ENCODE measurements at regions not wholly inside any gene's neighbourhood (a gene's known extent, or its start where the extent isn't known, plus 50 kb on each side); places are given as distances from the start of the nearest gene placed in this dataset.
"Not testable (repeated sequence)": the region's sequence is repeated elsewhere in the genome, so short reads cannot be mapped to it uniquely, and the experiment has no call there.

DNA sequence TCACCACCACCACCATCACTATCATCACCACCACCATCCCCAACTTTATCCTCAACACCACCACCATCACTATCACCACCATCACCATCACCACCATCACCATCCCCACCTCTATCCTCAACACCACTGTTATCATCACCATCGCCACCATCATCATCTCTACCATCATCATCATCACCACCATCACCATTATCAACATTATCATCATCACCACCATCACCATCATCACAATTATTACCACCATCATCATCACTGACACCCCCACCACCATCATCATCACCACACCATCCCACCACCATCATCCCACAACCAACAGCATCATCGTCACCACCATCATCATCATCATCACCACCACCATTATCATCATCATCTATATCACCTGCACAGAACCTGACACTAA is 188.4 kb upstream of the PWP1 start:
- DNase-seq (ENCODE audit: low read depth in 2 of 2) = no peak

DNA sequence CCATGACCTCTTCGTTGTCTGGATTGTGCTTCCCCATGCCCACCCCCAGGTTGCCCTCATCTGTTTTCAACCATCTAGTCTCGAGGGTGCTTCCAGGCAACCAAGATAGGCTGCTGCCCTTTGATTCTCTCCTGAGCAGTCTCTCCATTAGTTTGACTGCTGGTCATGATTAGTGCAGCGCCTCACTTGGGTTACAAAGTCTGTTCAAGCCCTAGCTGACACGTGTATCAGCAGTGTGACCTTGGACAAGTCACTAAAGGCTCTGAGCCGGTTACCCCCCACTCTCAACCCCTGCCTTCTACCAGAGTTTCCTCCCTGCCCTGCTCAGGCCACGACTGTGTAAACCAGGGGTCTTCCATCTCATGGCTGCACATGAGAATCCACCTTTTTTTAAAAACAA is 185.3 kb upstream of the PWP1 start:
- no peak for DNase-seq (ENCODE audit: low read depth in 2 of 2)

- no peak for DNase-seq (ENCODE audit: low read depth in 2 of 2)
Observed at GRCh38 chr12:107501681-107502080, 183.9 kb upstream of the PWP1 start.

DNA sequence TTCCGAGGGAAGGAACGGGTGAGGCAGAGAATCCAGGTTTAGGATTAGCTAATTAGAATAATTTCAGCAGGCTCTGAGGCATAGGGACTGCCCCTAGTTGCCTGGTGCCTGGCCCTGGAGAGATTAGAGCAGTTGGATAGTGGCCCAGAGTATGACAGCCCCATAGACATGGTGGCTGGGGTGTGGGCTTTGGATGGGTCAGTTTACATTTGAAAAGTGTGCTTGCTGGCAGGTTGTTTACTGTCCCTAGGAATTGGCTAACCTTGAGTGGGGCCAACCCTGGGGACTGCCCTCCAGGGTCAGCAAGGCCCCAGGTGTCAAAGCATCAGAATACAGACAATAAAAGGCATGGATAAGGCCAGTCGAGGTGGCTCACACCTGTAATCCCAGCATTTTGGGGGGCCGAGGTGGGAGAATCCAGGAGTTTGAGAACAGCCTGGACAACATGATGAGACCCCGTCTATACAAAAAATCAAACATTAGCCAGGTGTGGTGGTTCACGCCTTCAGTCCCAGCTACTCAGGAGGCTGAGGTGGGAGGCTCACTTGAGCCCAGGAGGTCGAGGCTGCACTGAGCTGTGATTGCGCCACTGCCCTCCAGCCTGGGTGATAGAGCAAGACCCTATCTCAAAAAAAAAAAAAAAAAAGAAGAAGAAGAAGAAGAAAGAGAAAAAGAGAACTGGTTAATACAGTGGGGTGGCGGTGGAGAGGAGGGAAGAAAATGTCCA is 182.3 kb upstream of the PWP1 start:
- no peak for DNase-seq (ENCODE audit: low read depth in 2 of 2)

DNA sequence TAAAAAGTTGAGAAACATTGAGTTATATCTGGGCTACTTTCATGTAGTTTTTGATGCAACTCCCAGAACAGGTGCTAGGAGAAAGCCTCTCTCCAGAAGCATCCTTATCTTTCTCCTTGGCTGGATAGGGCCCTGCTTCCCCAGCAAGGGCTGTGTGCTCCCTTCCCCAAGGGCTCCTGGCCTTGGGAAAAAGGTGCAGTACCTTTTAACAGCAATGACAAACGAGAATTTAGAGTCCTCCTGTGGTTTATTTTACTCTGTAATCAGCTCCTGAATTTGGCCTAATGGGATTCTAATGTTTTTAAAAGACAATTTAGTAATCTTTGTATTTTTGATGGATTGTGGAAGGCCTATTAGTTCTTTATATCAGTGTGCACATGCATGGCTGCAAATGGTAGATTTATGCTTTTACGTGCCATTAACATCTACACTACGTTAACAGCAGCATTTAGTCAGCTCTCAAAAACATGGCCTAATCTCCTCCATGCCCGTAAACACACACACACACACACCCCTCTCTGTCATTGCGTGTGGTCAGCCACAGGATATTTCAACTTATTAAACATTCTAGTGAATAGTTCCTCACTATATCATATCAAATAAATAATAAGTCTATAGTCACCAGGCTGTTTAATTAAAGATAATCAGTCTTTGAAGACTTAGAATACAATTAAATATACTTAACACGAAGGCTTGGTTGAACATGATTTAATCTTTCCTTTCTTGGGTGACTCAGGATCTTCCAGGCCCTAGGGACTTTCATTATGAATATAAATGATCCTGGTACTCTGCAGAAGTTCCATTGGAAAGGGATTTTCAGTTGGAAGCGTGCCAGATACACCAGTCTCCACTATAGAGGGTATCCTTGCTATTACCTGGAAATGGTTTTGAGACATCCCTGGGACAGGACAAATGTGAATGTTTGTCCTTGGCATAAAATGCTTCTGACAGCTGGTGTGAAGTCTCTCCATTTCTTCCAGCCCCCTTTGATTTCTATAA is 181.4 kb upstream of the PWP1 start:
- DNase-seq (ENCODE audit: low read depth in 2 of 2) = no peak

DNA sequence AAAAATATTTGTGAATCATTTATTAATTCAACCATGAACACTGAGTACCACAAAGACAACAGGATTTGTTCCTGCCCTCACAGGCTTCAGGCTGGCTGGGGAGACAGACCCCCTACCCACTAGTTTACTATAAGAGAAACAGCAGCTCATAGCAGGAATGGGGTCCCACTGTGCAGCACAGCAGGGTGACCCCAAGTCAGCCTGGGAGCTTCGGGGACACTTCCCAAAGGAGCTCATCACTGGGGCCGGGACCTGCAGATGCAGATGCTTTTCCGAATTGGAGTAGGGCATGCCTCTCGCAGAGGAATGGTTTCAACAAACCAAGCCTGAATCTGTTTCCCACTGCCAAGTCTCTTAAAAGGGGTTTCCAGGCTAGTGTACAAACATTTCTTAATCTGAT is 176.2 kb upstream of the PWP1 start:
- no peak for DNase-seq (ENCODE audit: low read depth in 2 of 2)

DNA sequence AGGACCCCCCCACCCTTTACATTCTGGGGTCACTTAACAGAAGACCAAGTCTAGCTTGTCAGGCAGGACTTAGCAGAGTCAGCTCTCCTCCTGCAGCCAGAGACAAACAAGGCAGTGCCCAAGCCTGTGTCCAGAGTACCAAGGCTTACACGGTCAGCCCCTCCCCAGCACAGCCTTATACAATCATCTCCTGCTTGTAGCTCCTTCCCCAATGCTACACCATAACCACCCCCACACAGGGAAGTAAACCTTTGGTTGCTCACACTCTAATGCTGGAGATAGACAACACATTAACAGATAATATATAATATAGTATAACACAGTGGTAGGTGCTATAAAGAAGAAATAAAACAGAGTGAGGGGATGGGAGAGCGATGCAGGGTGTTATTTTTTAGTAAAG is 175.4 kb upstream of the PWP1 start:
- no peak for DNase-seq (ENCODE audit: low read depth in 2 of 2)

DNA sequence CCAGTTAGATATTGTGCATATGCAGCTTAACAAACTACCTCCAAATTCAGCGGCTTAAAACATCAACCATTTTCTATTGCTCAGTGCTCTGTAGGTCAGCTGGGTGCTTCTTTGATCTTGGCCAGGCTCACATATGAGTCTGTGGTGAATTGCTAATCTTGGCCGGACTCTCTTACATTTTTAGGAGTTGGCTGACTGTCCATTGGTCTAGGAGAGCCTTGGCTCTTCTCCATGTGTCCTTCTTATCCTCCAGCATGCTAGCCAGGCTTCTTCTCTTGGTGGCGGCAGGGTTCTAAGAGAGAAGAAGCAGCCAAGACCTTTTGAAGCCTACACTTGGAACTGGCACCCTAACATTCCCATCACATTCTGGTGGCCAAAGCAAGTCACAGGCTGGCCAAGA is 174.3 kb upstream of the PWP1 start:
- no peak for DNase-seq (ENCODE audit: low read depth in 2 of 2)

DNA sequence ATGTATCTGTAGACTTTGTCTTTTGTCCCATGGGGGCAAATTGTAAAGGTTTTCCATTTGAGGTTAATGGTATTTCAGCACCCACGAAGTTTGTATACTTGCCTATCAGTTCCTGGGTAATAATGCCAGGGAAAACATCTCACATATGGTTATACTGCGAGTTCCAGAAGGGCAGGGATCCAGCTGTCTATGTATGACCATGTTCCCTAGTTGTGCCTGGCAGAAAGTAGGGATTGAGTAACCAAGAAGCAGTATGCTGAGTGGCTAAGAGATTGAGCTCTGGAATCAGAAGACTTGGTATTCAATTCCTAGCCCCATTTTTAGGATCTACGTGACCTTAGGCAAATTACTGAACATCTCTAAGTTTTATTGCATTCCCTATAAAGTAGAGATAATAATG is 173.2 kb upstream of the PWP1 start:
- DNase-seq (ENCODE audit: low read depth in 2 of 2) = no peak

DNA sequence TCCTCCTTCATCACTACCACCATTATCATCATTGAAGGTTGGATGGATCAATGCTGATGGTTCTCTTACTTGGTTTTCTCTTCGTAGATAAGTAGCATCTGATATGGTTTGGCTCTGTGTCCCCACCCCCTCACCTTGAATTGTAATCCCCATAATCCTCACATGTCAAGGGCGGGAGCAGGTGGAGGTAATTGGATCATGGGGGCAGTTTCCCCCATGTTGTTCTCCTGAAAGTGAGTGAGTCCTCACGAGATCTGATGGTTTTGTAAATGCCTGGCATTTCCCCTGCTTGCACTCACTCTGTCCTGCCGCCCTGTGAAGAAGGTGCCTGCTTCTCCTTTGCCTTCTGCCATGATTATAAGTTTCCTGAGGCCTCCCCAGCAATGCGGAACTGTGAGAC is 172.4 kb upstream of the PWP1 start:
- DNase-seq (ENCODE audit: low read depth in 2 of 2) = no peak

DNA sequence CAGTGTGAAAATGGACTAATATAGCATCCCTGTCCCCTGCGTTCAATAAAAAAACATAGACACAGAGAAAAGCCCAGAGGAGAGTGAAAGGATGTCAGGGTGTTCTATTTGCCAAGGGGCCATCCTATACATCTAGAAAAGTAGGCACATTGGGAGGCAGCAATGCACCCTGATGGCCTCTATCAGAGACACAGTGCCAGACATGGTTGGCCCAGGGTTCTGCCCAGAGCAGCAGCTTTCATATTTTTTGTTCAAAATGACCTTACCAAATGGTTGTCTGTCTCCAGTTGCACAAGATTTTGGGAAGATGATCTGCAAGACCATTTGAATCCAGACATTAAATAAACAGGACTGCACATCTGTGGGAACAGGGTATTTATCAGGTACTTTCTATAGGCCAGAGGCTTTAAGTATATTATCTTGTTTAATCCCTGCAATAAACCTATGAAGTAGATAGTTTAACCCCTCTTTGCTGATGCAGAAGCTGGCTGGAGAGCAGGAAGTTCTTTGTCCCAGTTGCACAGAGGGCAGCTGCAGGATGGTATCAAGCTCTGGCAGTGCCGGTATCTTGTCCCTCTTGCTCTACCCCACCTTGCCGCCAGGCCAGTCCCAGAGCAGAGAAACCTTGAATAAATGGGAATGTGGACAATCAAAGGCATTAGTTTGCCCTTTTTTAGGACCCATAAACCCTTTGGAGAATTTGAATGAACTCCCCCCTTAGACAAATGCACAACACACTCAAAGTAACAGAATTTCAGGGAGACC is 171.8 kb upstream of the PWP1 start:
- DNase-seq (ENCODE audit: low read depth in 2 of 2) = no peak

DNA sequence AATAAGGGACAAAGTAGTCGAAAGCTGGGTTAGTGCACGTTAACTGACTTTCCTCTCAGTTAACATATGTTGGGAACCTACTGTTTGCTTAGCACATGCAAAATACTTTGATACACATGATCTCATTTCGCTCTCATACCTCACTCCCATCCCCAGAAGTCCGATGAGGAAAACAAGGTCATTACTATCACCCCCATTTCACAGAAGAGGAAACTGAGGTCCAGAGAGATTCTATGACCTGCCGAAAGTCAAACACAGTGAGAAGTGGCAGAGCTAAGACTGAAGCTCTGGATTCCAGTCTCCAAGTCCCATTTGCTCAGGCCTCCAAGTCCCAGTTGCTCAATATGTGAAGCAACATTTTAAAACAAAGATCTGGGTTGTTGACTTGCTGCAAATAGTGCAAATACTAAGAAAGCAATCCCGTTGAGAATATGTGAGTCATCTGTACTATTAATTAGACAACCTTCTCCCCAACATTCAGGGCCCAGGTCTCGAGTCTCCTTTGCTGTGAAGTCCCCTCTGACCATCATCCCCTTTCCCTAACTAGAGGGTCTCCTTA is 170.6 kb upstream of the PWP1 start:
- no peak for DNase-seq (ENCODE audit: low read depth in 2 of 2)

GRCh38 chr12:107515446-107515958 is 170.1 kb upstream of the PWP1 start:
- peak; percentile 13 to 29 for DNase-seq (ENCODE audit: low read depth in 2 of 2)

- not testable (repeated sequence) for DNase-seq (ENCODE audit: low read depth in 2 of 2)
Observed at GRCh38 chr12:107517816-107518215, 167.8 kb upstream of the PWP1 start.

- no peak for DNase-seq (ENCODE audit: low read depth in 2 of 2)
Observed at GRCh38 chr12:107518868-107519267, 166.7 kb upstream of the PWP1 start.

GRCh38 chr12:107519906-107520859 is 165.4 kb upstream of the PWP1 start:
- no peak for DNase-seq (ENCODE audit: low read depth in 2 of 2)

GRCh38 chr12:107521826-107522355 is 163.7 kb upstream of the PWP1 start:
- no peak for DNase-seq (ENCODE audit: low read depth in 2 of 2)

DNA sequence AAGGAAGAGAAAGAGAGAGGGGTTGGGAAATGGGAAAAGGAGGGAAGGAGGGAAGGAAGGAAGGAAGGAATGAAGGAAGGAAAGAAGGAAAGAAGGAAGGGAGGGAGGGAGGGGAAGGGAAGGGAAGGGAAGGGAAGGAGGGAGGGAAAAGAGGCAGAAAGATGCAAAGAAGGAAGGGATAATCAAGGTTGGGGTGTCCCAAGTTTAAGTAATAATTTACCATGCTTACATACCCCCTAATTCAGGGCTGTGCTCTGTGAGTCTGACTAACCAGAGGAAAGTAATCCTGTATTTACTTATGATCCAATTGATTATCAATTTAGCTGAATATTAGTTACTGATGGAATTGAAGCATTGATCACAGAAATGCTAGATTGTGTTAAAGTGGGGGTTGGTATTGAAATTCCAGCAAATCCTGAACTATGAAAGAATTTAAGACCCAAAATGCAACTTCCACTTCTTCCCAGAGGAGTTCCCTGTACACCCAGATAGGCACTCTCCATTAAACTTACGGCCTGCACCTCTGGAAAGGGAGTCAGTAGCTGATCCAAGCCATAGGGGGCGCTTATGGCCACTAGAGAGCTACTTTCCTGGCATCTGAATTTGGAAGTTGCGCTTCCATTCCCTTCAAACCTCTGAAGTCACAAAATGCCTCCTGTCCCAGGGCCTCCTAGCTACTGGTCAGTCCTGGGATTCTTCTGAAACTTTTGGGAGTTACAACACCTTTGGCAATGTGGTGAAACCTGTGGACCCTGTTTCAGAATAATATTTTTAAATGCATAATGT is 162.7 kb upstream of the PWP1 start:
- DNase-seq (ENCODE audit: low read depth in 2 of 2) = no peak

DNA sequence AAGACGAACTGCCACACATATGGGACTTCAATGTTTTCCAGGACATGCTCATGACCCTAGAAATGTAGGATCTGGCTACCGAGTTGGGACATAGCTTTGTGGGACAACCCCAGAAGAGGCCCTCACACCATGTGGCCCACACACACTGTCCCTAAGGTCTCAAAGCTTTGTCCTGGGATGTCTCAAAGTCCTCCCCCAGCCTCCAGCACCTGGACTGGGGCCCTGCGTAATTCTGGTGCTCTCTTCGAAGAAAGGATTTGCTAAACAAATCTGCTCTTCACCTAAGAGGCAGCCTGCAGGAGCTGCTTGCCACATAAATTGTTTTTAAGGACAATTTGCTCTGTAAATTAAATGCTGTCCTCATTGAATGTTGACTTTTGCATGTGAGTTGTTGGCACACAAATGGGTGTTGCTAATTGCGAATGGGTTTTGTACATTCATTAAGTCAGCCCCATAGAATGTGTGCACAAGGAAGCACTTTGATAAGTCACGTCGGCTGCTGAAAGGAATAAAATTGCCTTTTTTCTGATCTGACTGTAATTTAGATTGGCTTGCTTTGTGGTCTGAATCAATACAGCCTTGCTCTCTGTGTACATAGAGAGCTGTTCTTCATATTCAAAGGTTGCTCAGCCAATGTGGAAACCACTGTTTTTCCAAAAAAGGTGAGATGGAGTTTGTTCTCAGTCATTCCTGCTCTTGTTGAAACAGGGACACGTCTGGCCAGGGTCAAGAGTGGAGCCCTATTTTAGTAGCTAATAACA is 161.6 kb upstream of the PWP1 start:
- DNase-seq (ENCODE audit: low read depth in 2 of 2) = no peak

All from stimulated activated CD8-positive, alpha-beta memory T cell treated with anti-CD3 and anti-CD28 coated beads, Interleukin-15, amount 100 ng/mL, for 48 hours (primary cell).